HCT116 (cell line): ENCODE measurements at regions not wholly inside any gene's neighbourhood (a gene's known extent, or its start where the extent isn't known, plus 50 kb on each side); places are given as distances from the start of the nearest gene placed in this dataset.

ENCODE experiments used
- ATF3 ChIP-seq: IDR thresholded peaks from 2 replicates; pipeline ENCODE4 v1.6.1; 2012
- CEBPB ChIP-seq: IDR thresholded peaks from 2 replicates; pipeline ENCODE4 v1.6.1; 2012; ENCODE audit warnings: low read depth
- CTCF ChIP-seq, 3 experiments: fragments of 200-600 bp in 1 of 3; sonication (generic) in 1 of 3; IDR thresholded peaks in 2 of 3; conservative IDR thresholded peaks in 1 of 3; 2 replicates each; pipeline ENCODE4 v1.5.1; 2012 to 2017; ENCODE audit warnings: low read depth in 2 of 3, low read length in 2 of 3, antibody characterized with exemption in 1 of 3, borderline replicate concordance in 1 of 3, control low read depth in 1 of 3, mild to moderate bottlenecking in 1 of 3, mixed read lengths in 1 of 3, mixed run types in 1 of 3, moderate library complexity in 1 of 3; ENCODE audit not compliant: insufficient read depth in 1 of 3
- EZH2 ChIP-seq: fragments of 200-600 bp; sonication (generic); IDR thresholded peaks from 2 replicates; pipeline ENCODE4 v1.6.1; 2017; ENCODE audit warnings: antibody characterized with exemption, mixed run types
- POLR2A ChIP-seq: IDR thresholded peaks from 2 replicates; pipeline ENCODE4 v1.7.0; 2011; ENCODE audit warnings: borderline replicate concordance; ENCODE audit not compliant: insufficient read depth, insufficient read length; ENCODE audit errors: extremely low read depth
- POLR2AphosphoS5 ChIP-seq: IDR thresholded peaks from 2 replicates; pipeline ENCODE4 v1.6.1; 2011; ENCODE audit warnings: mild to moderate bottlenecking, low read depth, low read length, moderate library complexity
- SP1 ChIP-seq: IDR thresholded peaks from 2 replicates; pipeline ENCODE4 v1.6.1; 2012; ENCODE audit warnings: low read depth
- ZNF274 ChIP-seq: fragments of 200-500 bp; sonication (Bioruptor generic); IDR thresholded peaks from 2 replicates; pipeline ENCODE4 v1.6.1; 2014; ENCODE audit warnings: mild to moderate bottlenecking, low read depth, low read length, inconsistent platforms

GRCh38 chr2:19287324-19287723 is 71.1 kb downstream of the OSR1 start:
- no peak for TF ChIP-seq CEBPB
- no peak for TF ChIP-seq EZH2
- TF ChIP-seq CTCF (IDR thresholded peaks at IDR 0.05 in 2 of 3, conservative IDR thresholded peaks at IDR 0.05 in 1 of 3; ENCODE audit: borderline replicate concordance in 1 of 3, insufficient read depth in 1 of 3, low read depth in 2 of 3, low read length in 2 of 3), result no peak
- TF ChIP-seq POLR2A, result no peak
- no peak for TF ChIP-seq POLR2AphosphoS5
- no peak for TF ChIP-seq ZNF274
- TF ChIP-seq SP1, result no peak
- no peak for TF ChIP-seq ATF3
